Tibial artery (tissue), 4 donors: ENCODE measurements at regions not wholly inside any gene's neighbourhood (a gene's known extent, or its start where the extent isn't known, plus 50 kb on each side); places are given as distances from the start of the nearest gene placed in this dataset.

Source experiments
- DNase-seq, 2 donors: peaks; one replicate each; pipeline ENCODE4 v3.0.0-alpha.2; 2019
- H3K27ac ChIP-seq, 2 donors: fragments of 200-600 bp; sonication (generic) in 1 of 2; 1 replicate in 1 of 2; 2 replicates in 1 of 2; pipeline ENCODE4 v1.5.1; 2018 to 2019; ENCODE audit warnings: mild to moderate bottlenecking in 1 of 2
- H3K27me3 ChIP-seq, 2 donors: fragments of 200-600 bp; sonication (generic) in 1 of 2; one replicate each; pipeline versions ENCODE4 v1.5.1 to v1.6.0; 2016 to 2019
- H3K36me3 ChIP-seq, 3 donors: fragments of 200-600 bp; sonication (generic) in 2 of 3; one replicate each; pipeline ENCODE4 v1.5.1; 2016 to 2019; ENCODE audit warnings: mild to moderate bottlenecking in 2 of 3
- H3K4me1 ChIP-seq, 4 donors: fragments of 200-600 bp; sonication (generic) in 2 of 4; 1 replicate in 3 of 4; 2 replicates in 1 of 4; pipeline ENCODE4 v1.5.1; 2016 to 2019
- H3K4me3 ChIP-seq, 2 donors: fragments of 200-600 bp; sonication (generic) in 1 of 2; 1 replicate in 1 of 2; 2 replicates in 1 of 2; pipeline ENCODE4 v1.5.1; 2018 to 2019; ENCODE audit warnings: mild to moderate bottlenecking in 2 of 2
- H3K9me3 ChIP-seq, 3 donors: fragments of 200-600 bp; sonication (generic) in 1 of 3; one replicate each; pipeline ENCODE4 v1.5.1; 2016 to 2019
- CTCF ChIP-seq, 2 experiments: fragments of 200-600 bp in 1 of 2; fragments of 450-650 bp in 1 of 2; IDR thresholded peaks; one replicate each; pipeline ENCODE4 v1.5.1; 2017 to 2019; ENCODE audit warnings: antibody characterized with exemption in 2 of 2, mild to moderate bottlenecking in 1 of 2, moderate library complexity in 1 of 2
- intact Hi-C: fragments of 100-400 bp; cut with DNase I; formaldehyde crosslinking; loops from one replicate; pipeline ENCODE4 v1.15.0; 2023; ENCODE audit warnings: low total_unique reads

- no peak overlapping the region for H3K27ac ChIP-seq
- no peak for DNase-seq
- no peaks in the 10 kb centered on the region for H3K36me3 ChIP-seq
- H3K4me1 ChIP-seq = peaks cover 0 to 30% (median 3%) of the 10 kb centered on the region in 4 donors
- no peaks in the 10 kb centered on the region for H3K9me3 ChIP-seq
- H3K27me3 ChIP-seq = no peaks in the 10 kb centered on the region
- TF ChIP-seq CTCF (IDR thresholded peaks at IDR 0.05) = no peak
- intact Hi-C loops = no loop called here
- no peak overlapping the region for H3K4me3 ChIP-seq
Measured at GRCh38 chr9:82600536-82601292, 462.2 kb downstream of the RASEF start.

DNA sequence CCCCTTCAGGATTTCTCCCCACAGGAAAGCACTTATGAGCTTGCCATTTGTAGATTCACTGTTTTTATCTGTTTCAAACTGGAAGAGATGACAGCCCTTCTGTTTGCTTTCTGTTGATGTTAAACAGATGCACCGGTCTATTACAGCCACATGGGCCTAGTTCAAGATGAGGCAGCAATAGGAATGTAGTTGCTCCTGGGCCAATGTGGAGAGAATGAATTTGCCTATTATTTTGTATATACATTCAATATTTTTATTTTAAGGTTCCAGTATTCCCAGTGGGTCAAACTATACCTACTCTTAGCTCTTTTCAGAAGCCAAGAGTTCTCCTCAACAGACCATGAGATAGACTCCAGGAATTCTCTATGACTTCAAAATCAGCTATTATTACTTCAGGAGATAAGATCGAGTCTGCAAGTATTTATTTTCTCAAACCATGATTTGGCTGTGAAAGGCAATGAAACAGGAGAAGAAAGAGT, 461.6 kb downstream of the RASEF start:
- intact Hi-C loops = no loop called here
- Histone ChIP-seq H3K9me3 (no peaks in the 10 kb centered on the region), H3K27ac (no peak overlapping the region)

DNA sequence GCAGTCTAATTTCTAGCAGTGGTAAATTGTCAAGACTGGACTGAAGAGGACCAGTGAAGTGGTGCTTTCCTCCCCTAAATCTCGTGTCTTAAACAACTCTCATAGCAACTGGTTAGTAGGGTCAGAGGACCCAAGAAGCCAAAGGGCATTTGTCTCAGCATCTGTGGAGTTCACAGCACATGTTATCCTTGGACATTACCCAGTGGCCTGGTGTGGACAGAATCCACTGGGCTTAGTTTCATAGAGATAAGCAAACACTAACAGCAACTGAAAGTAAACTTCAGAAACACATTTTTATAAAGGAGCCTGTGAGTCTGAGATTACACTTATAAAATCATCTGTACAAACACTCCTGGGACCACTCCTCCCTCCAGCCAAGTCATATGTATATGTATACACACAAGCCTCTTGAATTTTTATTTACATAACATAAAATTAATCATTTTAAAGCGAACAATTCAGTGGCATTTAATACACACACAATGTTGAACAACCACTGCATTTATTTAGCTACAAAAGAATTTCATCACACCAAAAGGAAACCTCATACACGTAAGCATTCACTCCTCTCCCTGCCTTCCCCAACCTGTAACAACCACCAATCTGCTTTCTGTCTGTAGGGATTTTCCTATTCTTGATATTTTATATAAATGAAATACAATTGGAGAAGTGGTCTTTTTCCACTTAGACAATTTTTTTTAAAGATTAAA, 457.8 kb downstream of the RASEF start:
- Histone ChIP-seq H3K27ac (no peak overlapping the region), H3K9me3 (no peaks in the 10 kb centered on the region), H3K27me3 (peaks cover 0 to 2% of the 10 kb centered on the region in 2 donors), H3K4me1 (peaks cover 0 to 8% (median 0%) of the 10 kb centered on the region in 4 donors), H3K4me3 (no peak overlapping the region), H3K36me3 (no peaks in the 10 kb centered on the region)
- intact Hi-C loops = no loop called here
- DNase-seq = no peak
- no peak for TF ChIP-seq CTCF (IDR thresholded peaks at IDR 0.05)

More for the DNA sequence above, 461.6 kb downstream of the RASEF start:
- Histone ChIP-seq H3K4me1 (peaks cover 0 to 30% (median 3%) of the 10 kb centered on the region in 4 donors), H3K27me3 (no peaks in the 10 kb centered on the region), H3K4me3 (no peak overlapping the region), H3K36me3 (no peaks in the 10 kb centered on the region)
- no peak for TF ChIP-seq CTCF (IDR thresholded peaks at IDR 0.05)
- no peak for DNase-seq

GRCh38 chr9:82605657-82606031, 457.3 kb downstream of the RASEF start:
- Histone ChIP-seq H3K4me1 (peaks cover 0 to 8% (median 0%) of the 10 kb centered on the region in 4 donors), H3K9me3 (no peaks in the 10 kb centered on the region), H3K4me3 (no peak overlapping the region), H3K27me3 (peaks cover 0 to 2% of the 10 kb centered on the region in 2 donors), H3K36me3 (no peaks in the 10 kb centered on the region), H3K27ac (no peak overlapping the region)
- TF ChIP-seq CTCF (IDR thresholded peaks at IDR 0.05) = no peak
- intact Hi-C loops = no loop called here
- DNase-seq = no peak

- no peak overlapping the region for H3K4me3 ChIP-seq
- no peaks in the 10 kb centered on the region for H3K36me3 ChIP-seq
- no peaks in the 10 kb centered on the region for H3K9me3 ChIP-seq
- peaks cover 0 to 2% of the 10 kb centered on the region in 2 donors for H3K27me3 ChIP-seq
- peaks cover 0 to 8% (median 0%) of the 10 kb centered on the region in 4 donors for H3K4me1 ChIP-seq
- intact Hi-C loops = no loop called here
- no peak for DNase-seq
- no peak overlapping the region for H3K27ac ChIP-seq
- TF ChIP-seq CTCF (IDR thresholded peaks at IDR 0.05) = no peak
Measured at GRCh38 chr9:82606071-82606470, 456.9 kb downstream of the RASEF start.
